Natural killer cell (primary cell): ENCODE measurements at regions not wholly inside any gene's neighbourhood (a gene's known extent, or its start where the extent isn't known, plus 50 kb on each side); places are given as distances from the start of the nearest gene placed in this dataset.

Source experiments
- ATAC-seq, 3 donors: fragments of 150-1000 bp in 2 of 3; fragments of 200-7000 bp in 1 of 3; cut with Tn5 transposase; 1 replicate in 1 of 3; 2 replicates in 2 of 3; pipeline ENCODE4 v1.10.0; 2021; ENCODE audit warnings: mild to moderate bottlenecking in 2 of 3, moderate library complexity in 2 of 3
- DNase-seq, 2 donors: peaks; one replicate each; pipeline versions ENCODE4 v3.0.0 to v3.0.0-alpha.2; 2013 to 2021; ENCODE audit warnings: mixed read lengths in 1 of 2
- H3K27ac ChIP-seq: one replicate; pipeline ENCODE4 v1.5.1; 2013; ENCODE audit warnings: mild to moderate bottlenecking, low read length
- H3K27me3 ChIP-seq: one replicate; pipeline ENCODE4 v1.6.1; 2013; ENCODE audit warnings: low read length; ENCODE audit not compliant: control insufficient read depth, insufficient read depth
- H3K36me3 ChIP-seq: one replicate; pipeline ENCODE4 v1.6.1; 2013; ENCODE audit warnings: low read length; ENCODE audit not compliant: control insufficient read depth, insufficient read depth
- H3K4me1 ChIP-seq: one replicate; pipeline ENCODE4 v1.6.1; 2013; ENCODE audit warnings: low read length; ENCODE audit not compliant: control insufficient read depth, insufficient read depth
- H3K4me3 ChIP-seq: one replicate; pipeline ENCODE4 v1.5.1; 2013; ENCODE audit warnings: low read length
- H3K9me3 ChIP-seq: one replicate; pipeline ENCODE4 v1.6.1; 2013; ENCODE audit warnings: low read length; ENCODE audit not compliant: control insufficient read depth, insufficient read depth
- H3K27ac Mint-ChIP-seq, 2 donors: one replicate each; pipeline ENCODE4 v1.8.0; 2022; ENCODE audit warnings: mild to moderate bottlenecking in 2 of 2, mixed read lengths in 2 of 2, moderate library complexity in 1 of 2
- H3K27me3 Mint-ChIP-seq, 2 donors: one replicate each; pipeline ENCODE4 v1.8.0; 2022; ENCODE audit warnings: low read depth in 2 of 2, mixed read lengths in 2 of 2
- H3K36me3 Mint-ChIP-seq: one replicate; pipeline ENCODE4 v1.8.0; 2022; ENCODE audit warnings: mixed read lengths
- H3K4me1 Mint-ChIP-seq, 2 donors: one replicate each; pipeline ENCODE4 v1.8.0; 2022; ENCODE audit warnings: mixed read lengths in 2 of 2
- H3K4me3 Mint-ChIP-seq: one replicate; pipeline ENCODE4 v1.8.0; 2022; ENCODE audit warnings: mild to moderate bottlenecking, moderate library complexity, mixed read lengths
- H3K9me3 Mint-ChIP-seq, 2 donors: one replicate each; pipeline ENCODE4 v1.8.0; 2022; ENCODE audit warnings: mixed read lengths in 2 of 2
- WGBS: methylation state at CpG from one replicate; pipeline ENCODE4 v1.1.7; 2013; ENCODE audit warnings: missing lambda C conversion rate; ENCODE audit not compliant: insufficient coverage; 5-methylcytosine and 5-hydroxymethylcytosine counted together
- intact Hi-C: fragments of 100-400 bp; cut with micrococcal nuclease; formaldehyde crosslinking; loops from one replicate; pipeline ENCODE4 v1.14.2; 2022
- TF ChIP-seq, protein P1 (sequence below): fragments of 200-600 bp; IDR thresholded peaks from one replicate; pipeline ENCODE4 v1.8.0; 2022; ENCODE audit warnings: antibody characterized with exemption

DNA sequence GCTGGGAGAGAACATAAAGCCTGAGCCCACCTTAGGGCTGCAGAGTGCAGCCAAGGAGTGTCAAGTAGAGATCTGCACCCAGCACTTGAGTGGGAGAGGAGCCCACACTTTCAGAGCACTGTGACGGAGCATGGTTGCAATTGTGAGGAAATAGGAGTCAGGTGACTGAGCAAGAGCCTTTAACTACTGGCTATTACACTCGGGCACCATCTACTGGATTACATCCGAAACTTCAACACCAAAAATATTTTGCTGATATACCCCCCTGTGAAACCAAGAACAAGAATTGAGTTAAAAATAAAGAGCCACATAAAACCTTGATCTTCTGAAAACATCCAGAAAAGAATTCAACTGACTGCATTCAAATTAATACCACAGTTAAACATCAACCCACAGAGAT lies 657.9 kb downstream of the NXPH1 start:
- TF ChIP-seq, protein P1, sequence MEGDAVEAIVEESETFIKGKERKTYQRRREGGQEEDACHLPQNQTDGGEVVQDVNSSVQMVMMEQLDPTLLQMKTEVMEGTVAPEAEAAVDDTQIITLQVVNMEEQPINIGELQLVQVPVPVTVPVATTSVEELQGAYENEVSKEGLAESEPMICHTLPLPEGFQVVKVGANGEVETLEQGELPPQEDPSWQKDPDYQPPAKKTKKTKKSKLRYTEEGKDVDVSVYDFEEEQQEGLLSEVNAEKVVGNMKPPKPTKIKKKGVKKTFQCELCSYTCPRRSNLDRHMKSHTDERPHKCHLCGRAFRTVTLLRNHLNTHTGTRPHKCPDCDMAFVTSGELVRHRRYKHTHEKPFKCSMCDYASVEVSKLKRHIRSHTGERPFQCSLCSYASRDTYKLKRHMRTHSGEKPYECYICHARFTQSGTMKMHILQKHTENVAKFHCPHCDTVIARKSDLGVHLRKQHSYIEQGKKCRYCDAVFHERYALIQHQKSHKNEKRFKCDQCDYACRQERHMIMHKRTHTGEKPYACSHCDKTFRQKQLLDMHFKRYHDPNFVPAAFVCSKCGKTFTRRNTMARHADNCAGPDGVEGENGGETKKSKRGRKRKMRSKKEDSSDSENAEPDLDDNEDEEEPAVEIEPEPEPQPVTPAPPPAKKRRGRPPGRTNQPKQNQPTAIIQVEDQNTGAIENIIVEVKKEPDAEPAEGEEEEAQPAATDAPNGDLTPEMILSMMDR: no peak
- H3K4me1 Mint-ChIP-seq: no peaks in the 10 kb centered on the region
- Histone ChIP-seq H3K4me1 (no peaks in the 10 kb centered on the region), H3K36me3 (no peaks in the 10 kb centered on the region), H3K9me3 (peaks cover 19% of the 10 kb centered on the region), H3K27me3 (no peaks in the 10 kb centered on the region), H3K27ac (no peak overlapping the region), H3K4me3 (no peak overlapping the region)
- H3K27ac Mint-ChIP-seq: no peak overlapping the region
- no peaks in the 10 kb centered on the region for H3K36me3 Mint-ChIP-seq
- peaks cover 13 to 17% of the 10 kb centered on the region in 2 donors for H3K9me3 Mint-ChIP-seq
- no peak for ATAC-seq
- H3K27me3 Mint-ChIP-seq: no peaks in the 10 kb centered on the region
- DNase-seq: no peak
- no peak overlapping the region for H3K4me3 Mint-ChIP-seq
- WGBS: 89% methylated on average over 3 of the region's 3 CpGs
- intact Hi-C loops: no loop called here

DNA sequence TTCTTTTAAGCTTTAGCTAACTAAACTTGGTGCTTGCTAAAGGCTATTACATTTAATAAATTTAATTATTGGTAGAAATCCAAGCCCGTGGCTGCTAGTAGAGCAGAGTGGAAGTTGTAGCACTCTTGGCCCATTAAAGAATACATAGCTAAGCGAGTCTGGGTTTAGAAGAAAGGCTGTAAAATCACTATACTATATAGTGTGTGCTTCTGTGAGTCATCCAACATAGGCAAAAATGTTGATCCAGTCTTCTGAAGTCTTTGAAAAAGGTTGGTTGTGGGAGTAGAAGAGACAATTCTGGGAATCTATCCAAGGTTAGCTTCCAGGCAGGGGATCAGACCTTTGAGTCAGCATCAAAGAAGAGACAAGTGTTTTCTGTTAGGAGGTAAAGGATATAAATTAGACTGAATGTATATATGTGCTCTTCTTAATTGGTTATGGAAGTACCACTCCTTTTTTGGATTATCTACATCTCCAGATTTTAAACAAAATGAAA lies 664.2 kb downstream of the NXPH1 start:
- Mint-ChIP-seq H3K36me3 (no peaks in the 10 kb centered on the region), H3K9me3 (peaks cover 13 to 25% of the 10 kb centered on the region in 2 donors), H3K27me3 (no peaks in the 10 kb centered on the region), H3K4me1 (no peaks in the 10 kb centered on the region), H3K27ac (no peak overlapping the region), H3K4me3 (no peak overlapping the region)
- Histone ChIP-seq H3K27ac (no peak overlapping the region), H3K4me3 (no peak overlapping the region), H3K36me3 (no peaks in the 10 kb centered on the region), H3K4me1 (no peaks in the 10 kb centered on the region), H3K9me3 (peaks cover 7% of the 10 kb centered on the region), H3K27me3 (no peaks in the 10 kb centered on the region)
- intact Hi-C loops: no loop called here
- ATAC-seq (no peak), DNase-seq (no peak)
- 100% methylated on average over 1 of the region's 2 CpGs for WGBS
- TF ChIP-seq, protein P1: no peak

DNA sequence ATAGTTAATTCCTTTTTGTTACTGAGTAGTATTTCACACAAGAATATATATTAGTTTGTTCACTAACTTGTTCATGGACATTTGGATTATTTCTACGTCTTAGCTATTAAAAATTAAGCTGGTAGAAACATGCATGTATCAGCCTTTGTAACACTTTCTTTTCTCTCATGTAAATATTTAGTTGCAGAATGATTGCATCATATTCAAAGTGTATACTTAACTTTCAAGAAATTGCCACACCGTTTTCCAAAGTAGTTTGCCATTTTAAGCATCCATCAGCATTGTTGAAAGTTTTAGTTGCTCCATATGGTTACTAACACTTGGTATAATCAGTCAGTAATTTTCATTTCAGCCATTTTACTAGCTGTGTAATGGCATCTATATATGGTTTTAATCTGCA lies 666.9 kb downstream of the NXPH1 start:
- no peaks in the 10 kb centered on the region for H3K36me3 Mint-ChIP-seq
- 83% methylated on average over 1 of the region's 2 CpGs for WGBS

DNA sequence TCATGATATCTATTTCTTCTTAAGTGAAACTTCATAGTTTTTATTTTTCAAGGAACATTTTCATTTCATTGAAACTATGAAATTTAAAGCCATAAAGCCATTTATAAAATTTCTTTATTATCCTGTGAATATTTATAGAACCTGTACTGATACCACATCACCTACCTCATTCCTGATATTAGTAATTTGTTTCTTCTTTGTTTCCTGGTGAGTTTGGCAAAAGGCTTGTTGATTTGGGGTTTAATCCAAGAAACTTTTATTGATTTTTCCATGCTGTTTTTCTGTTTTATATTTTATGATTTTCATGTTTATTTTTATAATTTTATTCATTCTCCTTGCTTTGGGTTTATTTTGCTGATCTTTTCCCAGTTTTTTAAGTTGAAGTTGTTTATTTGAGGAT lies 669.4 kb downstream of the NXPH1 start:
- H3K36me3 Mint-ChIP-seq: no peaks in the 10 kb centered on the region
- Histone ChIP-seq H3K36me3 (no peaks in the 10 kb centered on the region), H3K4me1 (no peaks in the 10 kb centered on the region), H3K27ac (no peak overlapping the region), H3K9me3 (peaks cover 15% of the 10 kb centered on the region), H3K27me3 (no peaks in the 10 kb centered on the region), H3K4me3 (no peak overlapping the region)
- no peak for DNase-seq
- peaks cover 8 to 11% of the 10 kb centered on the region in 2 donors for H3K9me3 Mint-ChIP-seq
- intact Hi-C loops: no loop called here
- H3K4me1 Mint-ChIP-seq: no peaks in the 10 kb centered on the region
- TF ChIP-seq, protein P1: no peak
- H3K27me3 Mint-ChIP-seq: no peaks in the 10 kb centered on the region
- ATAC-seq: no peak
- H3K27ac Mint-ChIP-seq: no peak overlapping the region
- no peak overlapping the region for H3K4me3 Mint-ChIP-seq

More for the DNA sequence above, 666.9 kb downstream of the NXPH1 start:
- no peaks in the 10 kb centered on the region for H3K4me1 ChIP-seq
- Mint-ChIP-seq H3K27me3 (no peaks in the 10 kb centered on the region), H3K27ac (no peak overlapping the region), H3K4me3 (no peak overlapping the region), H3K4me1 (no peaks in the 10 kb centered on the region), H3K9me3 (peaks cover 16 to 18% of the 10 kb centered on the region in 2 donors)
- H3K36me3 ChIP-seq: no peaks in the 10 kb centered on the region
- peaks cover 7% of the 10 kb centered on the region for H3K9me3 ChIP-seq
- intact Hi-C loops: no loop called here
- ATAC-seq (no peak), DNase-seq (no peak)
- H3K27me3 ChIP-seq: no peaks in the 10 kb centered on the region
- TF ChIP-seq, protein P1: no peak
- H3K4me3 ChIP-seq: no peak overlapping the region
- H3K27ac ChIP-seq: no peak overlapping the region
